ENCODE measurements at regions not wholly inside any gene's neighbourhood (a gene's known extent, or its start where the extent isn't known, plus 50 kb on each side); places are given as distances from the start of the nearest gene placed in this dataset.

DNA sequence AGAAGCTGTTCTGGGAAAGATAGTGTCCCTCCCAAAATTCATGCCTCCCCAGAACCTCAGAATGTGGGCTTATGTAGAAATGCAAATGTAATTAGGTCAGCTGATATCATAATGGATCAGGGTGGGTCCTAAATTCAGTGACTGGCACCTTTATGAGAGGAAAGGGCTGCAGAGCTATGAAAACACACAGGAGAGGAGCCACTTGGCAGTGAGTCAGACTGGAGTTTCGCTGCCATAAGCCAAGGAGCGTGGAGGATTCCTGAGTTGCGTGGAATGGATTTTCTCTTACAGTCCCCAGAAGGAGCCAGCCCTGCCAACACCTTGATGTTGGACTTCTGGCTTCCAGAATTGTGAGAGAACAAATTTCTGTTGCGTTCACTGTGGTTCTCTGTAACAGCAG is 249.8 kb upstream of the PMEPA1 start:
- TF ChIP-seq CTCF (IDR thresholded peaks at IDR 0.05 in 4 of 5, conservative IDR thresholded peaks at IDR 0.05 in 1 of 5) (no peak), POLR2A (IDR thresholded peaks at IDR 0.05) (no peak)
